Epithelial cell of prostate (primary cell): ENCODE measurements at regions not wholly inside any gene's neighbourhood (a gene's known extent, or its start where the extent isn't known, plus 50 kb on each side); places are given as distances from the start of the nearest gene placed in this dataset.
"Not testable (repeated sequence)": the region's sequence is repeated elsewhere in the genome, so short reads cannot be mapped to it uniquely, and the experiment has no call there.

ENCODE experiments used
- DNase-seq: peaks from one replicate; pipeline ENCODE4 v3.0.0-alpha.2; 2011; ENCODE audit warnings: low read depth, low spot score
- H3K27ac ChIP-seq: fragments of 450-650 bp; 2 replicates; pipeline ENCODE4 v1.5.1; 2017; ENCODE audit warnings: mild to moderate bottlenecking

DNA sequence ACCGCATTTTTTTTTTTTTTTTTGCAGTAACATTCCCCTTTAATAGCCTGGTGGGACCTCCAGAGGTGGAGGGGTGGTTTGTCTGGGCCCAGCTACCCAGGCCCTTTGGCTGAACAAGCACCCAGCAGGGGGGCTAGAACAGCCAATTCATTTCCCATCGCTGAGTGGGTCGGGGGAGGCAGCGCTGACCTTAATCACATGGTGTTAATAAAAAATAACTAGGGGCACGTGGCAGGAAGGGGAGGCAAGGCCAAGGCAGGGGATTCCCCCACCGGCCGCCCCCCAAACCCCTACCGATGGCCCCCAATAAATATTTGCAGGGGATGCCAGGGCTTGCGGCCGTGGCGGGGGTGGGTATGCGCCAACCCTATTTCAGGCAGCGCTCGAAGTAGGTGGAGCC lies 1709.9 kb downstream of the TP53TG3F start:
- not testable (repeated sequence) for DNase-seq, H3K27ac ChIP-seq

DNA sequence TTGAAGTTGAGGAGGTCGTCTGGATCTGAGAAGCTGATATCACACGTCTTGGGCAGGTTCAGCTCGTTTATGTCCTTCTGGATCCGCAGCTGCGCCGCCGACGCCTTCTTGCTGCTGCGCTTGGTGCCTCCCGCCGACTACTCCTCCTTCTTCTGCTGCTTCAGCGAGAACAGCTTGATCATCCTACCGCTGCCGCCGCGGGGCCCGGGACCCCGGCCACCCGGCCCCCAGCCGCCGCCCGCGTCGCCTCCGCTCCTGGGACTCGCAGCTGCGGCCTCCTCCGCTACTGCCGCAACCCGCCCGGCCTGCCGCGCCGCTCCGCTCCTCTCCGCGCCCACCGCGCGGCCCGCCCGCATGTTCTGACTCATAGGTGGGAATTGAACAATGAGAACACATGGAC lies 1710.6 kb downstream of the TP53TG3F start:
- DNase-seq, H3K27ac ChIP-seq: not testable (repeated sequence)

DNA sequence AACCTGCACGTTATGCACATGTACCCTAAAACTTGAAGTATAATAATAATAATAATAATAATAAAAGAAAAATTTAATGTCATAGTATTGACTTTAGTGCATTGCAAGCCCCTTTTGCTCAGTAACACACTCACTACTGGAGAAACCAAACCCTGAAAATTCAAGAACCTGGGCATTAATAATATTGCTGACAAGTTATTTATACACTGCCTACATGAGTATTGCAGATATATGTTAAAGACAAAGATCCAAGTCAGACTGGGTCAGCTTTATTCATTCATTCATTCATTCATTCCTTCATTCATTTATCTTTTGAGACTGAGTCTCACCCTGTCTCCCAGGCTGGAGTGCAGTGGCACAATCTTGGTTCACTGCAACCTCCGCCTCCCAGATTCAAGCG lies 1711.2 kb downstream of the TP53TG3F start:
- no peak for DNase-seq
- H3K27ac ChIP-seq: no peak overlapping the region

DNA sequence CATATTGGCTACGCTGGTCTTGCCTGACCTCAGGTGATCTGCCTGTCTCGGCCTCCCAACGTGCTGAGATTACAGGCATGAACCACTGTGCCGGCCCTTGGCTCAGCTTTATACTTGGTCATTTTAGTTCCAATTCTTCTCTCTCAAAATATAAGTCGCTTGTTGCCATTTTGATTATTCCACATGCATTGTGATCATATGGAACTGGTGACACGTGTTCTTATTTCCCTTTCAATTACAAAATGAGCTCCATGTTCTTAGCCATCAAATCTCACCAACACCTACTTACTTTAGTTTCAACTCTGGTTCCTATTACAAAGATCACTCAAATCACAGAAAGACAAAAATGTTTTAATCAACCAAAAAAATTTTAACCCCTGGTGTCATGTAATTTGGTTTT lies 1711.7 kb downstream of the TP53TG3F start:
- DNase-seq: no peak
- no peak overlapping the region for H3K27ac ChIP-seq

DNA sequence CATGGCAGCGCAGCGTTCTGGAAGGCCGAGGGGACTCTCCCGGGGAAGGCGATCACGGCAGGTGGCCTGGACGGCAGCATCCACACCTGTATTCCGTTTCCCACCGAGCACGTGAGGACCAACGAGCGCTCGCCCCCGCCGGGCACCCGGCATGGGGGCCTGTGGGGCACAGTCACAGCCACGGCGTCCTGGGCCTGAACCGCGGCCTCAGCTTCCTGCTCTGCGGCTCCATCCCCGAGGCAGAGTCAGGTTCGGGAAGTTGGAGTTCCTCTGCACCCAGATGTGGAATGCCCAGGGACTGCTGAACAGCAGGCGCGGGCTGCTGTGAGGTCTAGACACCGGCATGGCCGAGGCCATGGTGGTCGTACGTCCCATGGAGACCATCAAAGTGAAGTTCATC lies 1713.9 kb downstream of the TP53TG3F start:
- no peak for DNase-seq
- no peak overlapping the region for H3K27ac ChIP-seq

DNA sequence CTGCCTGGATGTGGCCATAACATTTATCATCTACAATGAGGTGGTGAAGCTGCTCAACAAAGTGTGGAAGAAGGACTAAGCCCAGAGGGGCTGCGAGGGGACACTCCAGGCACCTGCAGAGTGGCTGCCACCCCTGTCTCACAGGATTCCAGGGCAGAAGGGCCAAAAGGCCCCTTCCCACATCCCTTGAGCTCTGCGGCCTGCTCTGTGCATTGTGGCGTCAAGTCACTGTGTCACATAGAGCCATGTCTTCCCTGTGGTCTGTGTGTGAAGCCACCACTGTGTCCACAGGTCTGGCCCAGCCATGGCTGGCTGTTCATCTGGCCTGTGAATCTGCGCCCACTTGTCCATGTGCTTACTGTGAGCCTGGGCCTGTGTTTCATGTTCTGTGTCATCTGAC lies 1714.6 kb downstream of the TP53TG3F start:
- H3K27ac ChIP-seq: no peak overlapping the region
- DNase-seq: no peak

DNA sequence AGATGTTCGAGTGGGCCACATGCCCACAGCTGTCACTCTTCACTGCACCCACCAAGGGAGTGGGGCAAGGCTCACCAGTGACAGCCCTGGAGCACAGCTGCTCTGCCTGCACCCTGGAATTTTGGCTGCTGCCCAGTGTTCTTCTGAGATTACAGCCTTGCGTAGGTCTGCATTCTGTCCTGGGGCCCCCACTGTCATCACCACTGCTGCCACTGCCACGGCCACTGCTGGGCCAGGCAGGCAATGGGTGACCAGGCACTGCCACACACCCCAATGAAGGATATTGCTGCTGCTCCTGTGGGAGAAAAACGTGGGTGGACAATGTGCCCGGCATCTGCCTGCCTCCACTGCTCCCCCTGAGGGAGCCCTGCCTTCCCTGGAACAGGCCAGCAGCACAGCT lies 1717.0 kb downstream of the TP53TG3F start:
- DNase-seq: no peak
- H3K27ac ChIP-seq: no peak overlapping the region

DNA sequence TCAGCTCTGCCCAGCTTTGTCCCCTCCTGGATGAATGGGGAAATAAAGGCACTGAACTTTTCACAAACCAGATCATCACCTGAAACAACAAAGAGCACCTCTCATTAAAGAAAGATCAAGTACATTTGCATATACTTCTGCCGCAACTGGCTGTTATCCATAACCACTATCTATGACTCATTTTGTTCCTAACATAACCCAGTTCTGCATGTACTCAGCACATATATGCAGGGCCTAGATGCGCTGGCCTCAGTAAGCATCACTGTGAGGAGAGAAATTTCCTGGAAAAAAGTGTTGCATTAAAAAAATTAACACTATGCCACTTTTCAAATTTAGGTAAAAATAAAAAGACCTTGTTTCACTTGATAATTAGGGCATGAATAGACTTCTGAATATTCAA lies 1718.4 kb downstream of the TP53TG3F start:
- no peak overlapping the region for H3K27ac ChIP-seq
- DNase-seq: no peak

DNA sequence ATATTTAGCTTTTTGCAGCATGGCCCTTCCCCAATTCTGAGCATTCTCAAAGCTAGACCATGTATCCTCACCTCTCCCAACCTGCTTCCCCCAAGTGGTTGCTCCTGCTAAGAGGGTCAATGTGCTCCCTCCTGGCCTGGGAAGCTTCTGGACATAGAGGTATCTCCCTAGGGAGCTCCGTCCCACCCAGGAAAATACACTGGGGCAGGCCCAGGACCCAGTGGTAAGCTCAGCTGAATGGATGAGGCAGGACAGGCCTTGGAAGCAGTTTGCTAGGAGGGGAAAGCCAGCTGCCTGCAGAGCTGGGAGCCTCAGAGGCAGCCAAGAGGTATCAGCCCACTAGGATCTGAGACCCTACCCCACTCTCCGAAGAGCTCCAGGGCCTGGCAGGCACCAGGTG lies 1721.6 kb downstream of the TP53TG3F start:
- no peak for DNase-seq
- H3K27ac ChIP-seq: no peak overlapping the region

DNA sequence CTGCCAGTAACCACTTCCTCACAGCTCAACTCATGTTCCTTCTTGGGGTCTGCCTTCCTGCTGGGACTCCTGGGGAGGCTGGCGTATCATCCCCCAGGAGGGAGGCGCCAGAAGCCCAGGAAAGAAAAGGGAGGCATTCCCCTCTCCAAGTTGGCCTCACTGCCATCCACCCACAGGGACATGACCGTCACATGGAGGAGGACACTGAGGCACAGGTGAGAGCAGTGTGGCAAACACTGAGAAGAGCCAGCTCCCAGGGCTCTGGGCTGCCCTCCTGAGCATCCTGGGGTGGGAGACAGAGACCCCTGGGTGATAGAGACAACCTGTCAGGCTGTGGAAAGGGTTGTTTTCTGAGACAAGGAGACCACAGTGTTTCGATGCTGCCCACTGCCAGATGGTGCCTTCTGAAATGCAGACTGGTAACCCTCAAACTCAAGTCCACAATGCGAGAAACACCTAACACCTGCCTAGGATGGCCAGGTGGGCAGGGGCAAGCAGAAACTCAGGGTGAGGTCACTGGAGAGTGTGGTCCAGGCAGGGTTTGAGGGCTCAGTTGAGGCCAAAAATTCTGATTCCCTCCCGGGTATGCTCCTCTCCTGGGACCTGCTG lies 1722.1 kb downstream of the TP53TG3F start:
- no peak for DNase-seq
- no peak overlapping the region for H3K27ac ChIP-seq

DNA sequence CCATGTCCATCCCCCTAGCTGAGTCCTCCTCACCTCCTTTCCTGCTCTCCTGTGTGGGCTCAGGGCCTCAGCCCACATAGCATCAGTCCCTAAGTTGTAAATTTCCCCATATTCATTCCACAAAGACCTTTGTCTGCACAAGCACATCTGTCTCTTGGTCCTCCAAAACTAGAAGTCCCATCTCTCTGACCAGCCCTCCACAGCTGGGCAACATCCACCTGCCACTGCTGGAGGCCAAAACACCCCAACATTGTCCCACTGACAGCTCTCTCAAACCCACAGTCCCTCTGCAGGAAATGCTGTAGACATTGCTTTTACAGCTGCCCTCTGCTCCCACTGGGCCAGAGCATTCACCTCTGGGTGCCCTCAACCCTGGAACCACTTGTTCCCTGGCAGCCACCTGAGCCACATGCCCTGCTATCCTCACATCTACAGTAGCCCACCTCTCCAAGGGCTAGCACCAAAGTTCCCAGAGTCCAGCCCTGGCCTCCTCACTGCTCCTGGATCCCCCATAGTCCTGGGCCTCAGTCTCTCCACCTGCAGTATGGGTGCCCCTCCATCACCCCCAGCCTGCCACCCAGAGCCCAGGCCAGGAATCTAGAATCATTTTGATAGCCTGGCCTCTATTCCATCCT lies 1722.7 kb downstream of the TP53TG3F start:
- no peak for DNase-seq
- H3K27ac ChIP-seq: no peak overlapping the region

DNA sequence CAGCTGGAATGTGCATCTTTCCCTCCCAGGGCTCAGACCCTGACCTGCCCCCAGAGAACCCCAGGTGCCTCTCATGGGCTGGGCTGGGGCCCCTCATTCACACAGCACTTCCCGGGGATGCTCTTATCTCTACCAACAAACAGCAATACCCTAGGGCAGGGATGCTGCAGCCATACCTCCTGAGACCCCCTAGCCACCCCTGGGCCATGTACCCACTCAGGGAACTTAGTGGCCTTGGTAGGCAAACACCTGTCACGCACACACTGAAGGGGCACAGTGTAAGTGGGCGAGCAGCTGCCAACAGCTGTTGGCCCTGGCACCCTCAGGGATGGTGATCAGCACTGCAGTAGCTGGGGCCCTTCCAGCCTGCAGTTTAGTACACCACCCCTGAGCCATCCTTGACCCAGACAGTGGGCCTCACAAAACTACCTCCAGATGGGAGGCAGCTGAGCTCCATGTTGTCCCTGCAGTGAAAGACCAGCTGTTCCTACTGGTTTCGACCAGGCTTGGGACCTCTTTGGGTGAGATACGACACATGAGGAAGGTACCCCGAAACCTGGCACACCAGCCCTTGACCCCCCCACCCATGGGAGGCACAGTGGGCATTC lies 1723.6 kb downstream of the TP53TG3F start:
- no peak overlapping the region for H3K27ac ChIP-seq
- DNase-seq: no peak

DNA sequence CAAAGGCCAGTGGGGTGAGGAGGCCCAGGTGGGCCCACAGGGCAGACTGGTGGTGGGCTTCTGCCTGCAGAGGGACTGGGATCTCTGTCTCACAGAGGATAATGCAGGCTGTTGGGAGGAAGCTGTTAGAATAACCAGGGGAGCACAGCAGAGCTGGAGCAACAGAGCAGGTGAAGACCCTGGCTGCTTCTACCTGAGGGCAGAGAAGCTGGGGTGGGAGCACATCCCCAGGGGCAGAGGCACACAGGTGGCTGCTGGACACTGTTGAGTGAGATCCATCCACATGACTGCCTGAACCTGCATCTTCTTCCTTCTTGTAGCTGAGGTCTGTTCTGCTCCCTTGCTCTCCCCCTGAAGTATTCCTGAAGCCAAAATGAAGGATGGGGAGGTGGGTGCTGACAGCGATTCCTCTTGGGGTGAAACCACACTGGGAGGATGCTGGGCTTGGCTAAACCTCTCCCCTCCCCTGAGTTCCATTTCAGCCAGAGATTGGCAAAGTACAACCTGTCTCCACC lies 1725.0 kb downstream of the TP53TG3F start:
- no peak for DNase-seq
- no peak overlapping the region for H3K27ac ChIP-seq

DNA sequence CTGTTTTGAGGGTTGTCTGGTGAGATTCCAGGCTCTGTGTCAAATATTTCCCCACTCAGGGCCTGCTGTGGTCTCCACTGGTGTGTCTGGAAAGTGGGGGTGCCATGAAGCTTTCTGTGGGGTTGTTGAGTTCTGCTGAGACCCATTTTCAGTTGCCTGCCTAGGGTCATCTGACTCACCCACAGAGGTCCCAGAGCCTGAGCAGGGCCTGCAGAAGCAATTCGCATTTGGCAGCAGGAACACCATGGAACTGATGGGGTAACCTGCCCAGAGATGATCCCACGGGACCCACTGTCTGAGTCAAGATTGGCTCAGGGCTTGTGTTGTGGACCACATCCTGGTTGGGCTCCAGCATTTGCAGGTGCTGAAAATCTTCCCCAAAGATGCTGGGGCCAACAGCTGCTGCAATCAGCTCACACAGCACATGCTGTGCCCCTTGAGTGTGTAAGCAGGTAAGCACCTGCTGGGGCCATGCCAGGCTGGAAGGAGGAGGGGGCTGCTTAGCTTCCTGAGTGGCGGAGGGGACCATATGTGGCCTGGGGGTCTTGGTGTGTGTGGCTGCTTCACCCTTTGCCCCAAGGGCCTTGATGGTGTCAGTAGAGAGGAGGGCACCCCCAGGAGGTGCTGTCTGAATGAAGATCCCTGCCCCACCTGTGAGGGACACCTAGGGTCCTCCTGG lies 1726.1 kb downstream of the TP53TG3F start:
- no peak overlapping the region for H3K27ac ChIP-seq
- DNase-seq: no peak

DNA sequence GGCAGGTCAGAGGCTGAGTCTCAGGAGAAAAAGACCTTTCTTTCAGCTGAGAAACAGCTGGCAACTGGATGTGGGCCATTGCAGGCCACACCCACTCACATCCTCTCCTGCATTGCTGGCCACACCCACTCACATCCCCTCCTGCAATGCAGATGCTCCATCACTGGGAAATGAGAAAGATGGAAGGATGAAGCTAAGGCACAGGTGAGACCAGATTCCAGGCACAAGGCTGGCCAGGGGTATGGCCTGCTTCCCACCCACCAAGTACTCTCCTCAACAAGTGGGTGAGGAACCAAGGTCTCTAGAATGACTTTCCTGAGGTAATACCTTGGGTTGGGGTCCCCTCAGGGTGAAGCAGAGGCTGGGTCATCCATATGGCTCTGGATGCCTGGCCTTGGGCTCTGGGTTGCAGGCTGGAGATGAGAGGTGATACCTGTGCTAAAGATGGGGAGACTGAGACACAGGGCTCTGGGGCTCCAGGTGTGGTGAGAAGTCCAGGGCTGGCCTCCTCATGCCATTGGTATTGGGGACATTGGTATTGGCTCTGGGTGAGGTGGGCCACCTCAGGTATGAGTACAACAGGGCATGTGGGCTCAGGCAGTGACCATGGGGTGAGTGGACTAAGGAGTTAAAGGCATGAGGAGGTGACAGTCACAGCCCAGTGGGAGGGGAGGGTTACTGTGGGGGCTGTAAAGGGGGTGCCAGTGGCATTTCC lies 1726.8 kb downstream of the TP53TG3F start:
- DNase-seq: no peak
- no peak overlapping the region for H3K27ac ChIP-seq

DNA sequence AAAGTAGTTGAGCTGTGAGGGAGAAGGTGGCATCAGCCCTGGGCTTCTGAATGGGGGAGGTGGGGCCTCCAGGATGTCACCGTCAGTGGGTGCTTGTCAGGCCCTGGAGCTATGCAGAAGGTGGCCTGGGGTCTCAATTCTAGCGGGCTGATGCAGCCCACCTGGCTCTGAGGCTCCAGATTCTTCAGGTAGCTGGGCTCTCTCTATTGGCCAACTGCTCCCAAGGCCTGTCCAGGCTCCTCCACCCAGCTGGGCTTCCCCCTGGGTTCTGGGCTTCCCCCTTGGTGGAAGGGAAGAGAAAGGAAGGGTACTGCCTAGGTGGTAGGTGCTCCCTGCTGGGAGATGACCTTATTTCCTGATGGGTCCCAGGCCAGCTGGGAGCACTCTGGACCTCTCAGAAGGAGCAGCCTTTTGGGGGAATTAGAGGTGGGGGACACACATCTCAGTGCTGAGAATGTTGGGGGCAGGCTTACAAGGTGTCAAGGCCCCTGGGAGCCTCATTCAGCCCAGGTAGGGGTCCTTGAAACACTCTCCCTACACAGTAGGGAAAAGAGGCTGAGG lies 1728.3 kb downstream of the TP53TG3F start:
- no peak overlapping the region for H3K27ac ChIP-seq
- no peak for DNase-seq

DNA sequence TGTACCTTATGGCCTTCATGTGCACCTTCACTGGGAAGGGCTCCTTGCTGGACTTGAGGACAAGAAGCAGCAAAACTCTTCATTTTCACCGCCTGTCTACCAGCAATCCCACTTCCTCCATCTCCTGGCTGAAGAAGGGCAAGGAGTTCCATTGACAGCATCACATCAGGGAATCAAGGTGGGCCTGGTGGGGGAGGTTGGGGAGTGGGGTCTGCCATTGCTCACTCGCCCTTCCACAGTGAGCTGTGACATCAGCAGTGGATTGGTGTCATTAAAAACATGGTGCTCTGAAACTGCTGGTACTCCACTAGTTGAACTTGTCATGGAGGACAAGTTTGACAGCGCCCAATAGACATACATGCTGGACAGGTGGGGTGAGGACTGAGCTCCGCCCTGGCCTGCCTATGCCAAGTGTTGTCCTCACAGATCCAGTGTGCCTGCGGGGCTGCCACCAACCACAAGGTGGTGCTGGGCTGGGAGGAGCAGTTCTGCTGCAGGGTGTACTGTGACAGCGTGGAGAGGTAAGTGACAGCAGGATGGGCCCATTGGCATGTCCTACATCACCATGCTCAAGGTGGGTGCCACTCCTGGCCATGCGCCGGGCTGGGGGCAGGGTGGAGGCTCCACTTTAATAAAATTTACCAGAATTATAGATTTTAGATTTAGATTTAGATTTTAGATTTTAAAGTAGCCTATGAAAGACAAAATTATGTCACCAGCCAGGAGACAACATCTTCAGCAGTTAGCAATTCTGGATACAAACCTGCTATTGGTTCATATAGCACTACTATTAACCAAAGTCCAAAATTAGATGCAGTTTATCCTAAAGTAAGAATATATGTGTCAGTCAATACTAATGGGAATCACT lies 1729.1 kb downstream of the TP53TG3F start:
- no peak overlapping the region for H3K27ac ChIP-seq
- no peak for DNase-seq

DNA sequence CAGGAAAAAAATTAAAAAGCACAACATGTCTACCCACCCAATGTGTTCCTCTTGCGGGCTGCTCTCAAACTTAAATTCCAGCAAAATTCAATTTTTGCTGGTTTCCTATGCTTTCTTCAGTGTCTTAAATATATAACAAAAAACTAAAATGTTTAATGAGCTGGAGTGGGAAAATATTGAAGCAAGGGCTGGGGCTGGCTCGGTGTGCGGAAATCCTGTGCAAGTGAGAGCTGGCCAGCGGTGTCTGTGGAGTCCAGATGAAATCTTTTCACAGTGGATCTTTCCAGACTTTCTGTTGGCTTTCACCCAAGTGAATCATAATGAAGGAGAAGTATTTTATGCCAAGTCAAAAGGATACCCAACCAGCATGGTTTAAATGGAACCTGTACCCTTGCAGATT lies 1733.6 kb downstream of the TP53TG3F start:
- no peak overlapping the region for H3K27ac ChIP-seq
- DNase-seq: no peak

DNA sequence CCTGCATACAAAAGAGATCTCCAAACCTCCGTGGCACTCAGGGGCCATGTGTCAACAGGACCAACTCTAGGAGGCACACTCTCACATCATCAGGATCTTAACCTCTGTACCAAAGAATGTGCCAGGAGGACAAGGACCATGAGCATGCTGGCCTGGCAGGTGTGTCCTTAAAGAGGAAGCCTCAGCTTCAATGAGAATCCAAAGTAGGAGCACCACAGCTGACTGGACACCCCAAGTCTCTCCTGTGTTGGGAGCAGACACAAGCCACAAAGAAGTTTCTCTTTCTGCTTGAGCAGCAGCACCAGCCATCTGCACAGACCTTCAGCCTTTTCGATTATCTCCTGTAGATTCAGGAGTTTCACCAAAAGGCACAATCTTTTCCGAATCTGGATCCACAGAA lies 1734.5 kb downstream of the TP53TG3F start:
- no peak overlapping the region for H3K27ac ChIP-seq
- DNase-seq: no peak
